IMR-90 (cell line): ENCODE measurements at regions not wholly inside any gene's neighbourhood (a gene's known extent, or its start where the extent isn't known, plus 50 kb on each side); places are given as distances from the start of the nearest gene placed in this dataset.

Experiments used
- ATAC-seq: fragments of 200-7000 bp; cut with Tn5 transposase; 2 replicates; pipeline ENCODE4 v1.9.1; 2020; ENCODE audit warnings: low read depth, mild to moderate bottlenecking, moderate library complexity
- BruUV-seq: library from RNA; stranded (reverse); fragments of 400-500 nt; replicated peaks from 2 replicates; lab custom pipeline; 2021; lab: Mats Ljungman, UMichigan
- CTCF ChIA-PET: fragments of 300-600 bp; formaldehyde crosslinking; extraction: SDS; loops from one replicate; lab custom pipeline; 2021; ENCODE audit warnings: antibody characterized with exemption; lab: Yijun Ruan, JAX
- POLR2A ChIA-PET: fragments of 300-600 bp; sonication (Branson Sonifier 250); formaldehyde crosslinking; loops from one replicate; lab custom pipeline; 2022; ENCODE audit warnings: antibody characterized with exemption; ENCODE audit not compliant: unreplicated experiment; lab: Charles Lee
- DNase-seq: peaks from one replicate; pipeline ENCODE4 v3.0.0; 2013
- H2AFZ ChIP-seq: replicated peaks from 2 replicates; pipeline ENCODE3; 2013; ENCODE audit warnings: low read length, mild to moderate bottlenecking; ENCODE audit not compliant: poor library complexity
- H2AK5ac ChIP-seq: 2 replicates; pipeline ENCODE4 v1.6.1; 2013; ENCODE audit warnings: low read depth, low read length, inconsistent platforms
- H2AK9ac ChIP-seq: replicated peaks from 2 replicates; pipeline ENCODE3; 2013; ENCODE audit warnings: mild to moderate bottlenecking, low read depth, low read length, moderate library complexity; ENCODE audit not compliant: poor library complexity
- H2BK120ac ChIP-seq: 2 replicates; pipeline ENCODE4 v1.6.1; 2013; ENCODE audit warnings: low read depth, low read length, inconsistent platforms
- H2BK15ac ChIP-seq: 3 replicates; pipeline ENCODE4 v1.6.1; 2013; ENCODE audit warnings: low read depth, low read length, inconsistent platforms
- H2BK20ac ChIP-seq: 2 replicates; pipeline ENCODE4 v1.6.1; 2013; ENCODE audit warnings: low read depth, mild to moderate bottlenecking, inconsistent platforms, low read length, moderate library complexity
- H2BK5ac ChIP-seq: 2 replicates; pipeline ENCODE4 v1.6.1; 2013; ENCODE audit warnings: mild to moderate bottlenecking, low read depth, low read length, inconsistent platforms; ENCODE audit not compliant: poor library complexity, severe bottlenecking
- H3K14ac ChIP-seq: replicated peaks from 2 replicates; pipeline ENCODE4 v1.6.1; 2013; ENCODE audit warnings: low read depth, low read length, inconsistent platforms
- H3K18ac ChIP-seq: 2 replicates; pipeline ENCODE4 v1.6.1; 2013; ENCODE audit warnings: low read depth, low read length, control low read depth
- H3K23ac ChIP-seq: 2 replicates; pipeline ENCODE4 v1.6.1; 2013; ENCODE audit warnings: low read depth, low read length, inconsistent platforms
- H3K27ac ChIP-seq: 2 replicates; pipeline ENCODE4 v1.5.1; 2013; ENCODE audit warnings: mild to moderate bottlenecking, control low read depth, low read length; ENCODE audit not compliant: insufficient read depth
- H3K27me3 ChIP-seq: 2 replicates; pipeline ENCODE4 v1.6.1; 2013; ENCODE audit warnings: low read length; ENCODE audit not compliant: control insufficient read depth, insufficient read depth
- H3K36me3 ChIP-seq: 2 replicates; pipeline ENCODE4 v1.6.1; 2013; ENCODE audit warnings: low read length, mixed read lengths; ENCODE audit not compliant: control insufficient read depth, insufficient read depth
- H3K4ac ChIP-seq: 2 replicates; pipeline ENCODE4 v1.6.1; 2013; ENCODE audit warnings: low read depth, low read length, inconsistent platforms
- H3K4me1 ChIP-seq: 2 replicates; pipeline ENCODE4 v1.6.1; 2013; ENCODE audit warnings: low read length, mixed read lengths; ENCODE audit not compliant: control insufficient read depth, insufficient read depth
- H3K4me2 ChIP-seq: 2 replicates; pipeline ENCODE4 v1.6.1; 2013; ENCODE audit warnings: low read depth, mild to moderate bottlenecking, control low read depth, low read length, moderate library complexity
- H3K4me3 ChIP-seq: 2 replicates; pipeline ENCODE4 v1.5.1; 2013; ENCODE audit warnings: low read depth, mild to moderate bottlenecking, control low read depth, low read length, moderate library complexity; ENCODE audit not compliant: insufficient read depth
- H3K56ac ChIP-seq: 2 replicates; pipeline ENCODE4 v1.6.1; 2013; ENCODE audit warnings: low read length, inconsistent platforms; ENCODE audit not compliant: insufficient read depth; ENCODE audit errors: extremely low read depth
- H3K79me1 ChIP-seq, 2 experiments: 2 replicates each; pipeline ENCODE4 v1.6.1; 2013; ENCODE audit warnings: low read length in 2 of 2, inconsistent platforms in 1 of 2, low read depth in 1 of 2
- H3K9ac ChIP-seq: 2 replicates; pipeline ENCODE4 v1.6.1; 2013; ENCODE audit warnings: low read depth, low read length, control low read depth
- H3K9me1 ChIP-seq: 2 replicates; pipeline ENCODE4 v1.6.1; 2013; ENCODE audit warnings: low read length, inconsistent platforms; ENCODE audit not compliant: insufficient read depth
- H3K9me3 ChIP-seq: 2 replicates; pipeline ENCODE4 v1.6.1; 2013; ENCODE audit warnings: low read length; ENCODE audit not compliant: control insufficient read depth, insufficient read depth
- H4K20me1 ChIP-seq: 2 replicates; pipeline ENCODE4 v1.6.1; 2013; ENCODE audit warnings: low read length, inconsistent platforms; ENCODE audit not compliant: insufficient read depth
- H4K5ac ChIP-seq: 2 replicates; pipeline ENCODE4 v1.6.1; 2013; ENCODE audit warnings: mild to moderate bottlenecking, low read depth, low read length, control low read depth
- H4K8ac ChIP-seq, 2 experiments: 2 replicates each; pipeline ENCODE4 v1.6.1; 2013; ENCODE audit warnings: low read depth in 2 of 2, low read length in 2 of 2, control low read depth in 1 of 2, inconsistent platforms in 1 of 2
- H4K91ac ChIP-seq: 2 replicates; pipeline ENCODE4 v1.6.1; 2013; ENCODE audit warnings: low read depth, low read length, inconsistent platforms; ENCODE audit not compliant: insufficient read depth
- CEBPB ChIP-seq: IDR thresholded peaks from 2 replicates; pipeline ENCODE4 v1.6.1; 2012; ENCODE audit warnings: low read depth, low read length, improper control_type of control experiment
- CHD1 ChIP-seq: IDR thresholded peaks from 2 replicates; pipeline ENCODE4 v1.6.1; 2012; ENCODE audit warnings: low read depth, low read length, improper control_type of control experiment
- CTCF ChIP-seq: conservative IDR thresholded peaks from 2 replicates; pipeline ENCODE4 v1.5.1; 2012; ENCODE audit warnings: mild to moderate bottlenecking, low read depth, low read length, improper control_type of control experiment
- WGBS, 2 experiments: methylation state at CpG; one replicate each; pipeline versions ENCODE4 v1.1.5 to v1.1.7; 2013; ENCODE audit warnings: missing lambda C conversion rate in 2 of 2; ENCODE audit not compliant: insufficient read length in 1 of 2; ENCODE audit errors: extremely low coverage in 2 of 2; 5-methylcytosine and 5-hydroxymethylcytosine counted together
- dilution Hi-C: fragments of 300-500 bp; cut with HindIII; formaldehyde crosslinking; loops from one replicate; pipeline ENCODE4 v1.14.3; 2018; ENCODE audit warnings: low sequenced_read_pairs; ENCODE audit not compliant: unreplicated experiment
- in situ Hi-C: fragments of 300-500 bp; cut with MboI; formaldehyde crosslinking; loops from 3 replicates; pipeline ENCODE4 v1.14.3; 2019; ENCODE audit warnings: low sequenced_read_pairs, inconsistent platforms, mixed read lengths
- intact Hi-C: fragments of 100-400 bp; cut with micrococcal nuclease; formaldehyde crosslinking; loops from 2 replicates; pipeline ENCODE4 v1.10.0; 2022

GRCh38 chr15:58247855-58248842, 110.0 kb downstream of the AQP9 start:
- H3K27ac ChIP-seq, result no peak overlapping the region
- CTCF ChIA-PET, result no interaction called here

More at GRCh38 chr15:58247855-58248842, 110.0 kb downstream of the AQP9 start:
- no peaks in the 10 kb centered on the region; the same call in 1 of the 2 replicates for H3K27me3 ChIP-seq
- WGBS, 2 experiments, result 45% methylated on average over 6 of the region's 20 CpGs; no CpG with 5 or more reads in 1 of the 2 experiments
- H4K8ac ChIP-seq, result no peak overlapping the region
- no peak overlapping the region for H3K9ac ChIP-seq
- H2BK120ac ChIP-seq, result no peak overlapping the region
- no peak overlapping the region for H3K4me3 ChIP-seq
- POLR2A ChIA-PET, result no interaction called here
- H3K9me1 ChIP-seq, result no peaks in the 10 kb centered on the region
- H3K36me3 ChIP-seq, result no peaks in the 10 kb centered on the region
- no peak overlapping the region for H3K56ac ChIP-seq
- H3K23ac ChIP-seq, result no peak overlapping the region; the same call in 1 of the 2 replicates
- no TSS peak for BruUV-seq
- H2AK5ac ChIP-seq, result no peak overlapping the region
- no peak overlapping the region for H4K91ac ChIP-seq
- H3K9me3 ChIP-seq, result no peaks in the 10 kb centered on the region
- ATAC-seq (peak; percentile 60), DNase-seq (peak; percentile 25)
- H2BK5ac ChIP-seq, result no peak overlapping the region
- H2BK20ac ChIP-seq, result no peak overlapping the region
- intact Hi-C loops (no loop called here), in situ Hi-C loops (loop anchor here (25.0 kb wide), 1 partner anchor 514 kb away; the partner anchor contains the start of gene MINDY2), dilution Hi-C loops (no loop called here)
- no peak overlapping the region; the same call in 1 of the 2 replicates for H3K14ac ChIP-seq
- no peak overlapping the region for H2AK9ac ChIP-seq
- H3K79me1 ChIP-seq, result no peaks in the 10 kb centered on the region
- no peak for TF ChIP-seq CHD1
- TF ChIP-seq CEBPB, result peak; percentile 80
- no peak for TF ChIP-seq CTCF
- H3K18ac ChIP-seq, result no peak overlapping the region
- peak overlapping the region; percentile 36 for H2AFZ ChIP-seq
- no peak overlapping the region for H2BK15ac ChIP-seq
- no peaks in the 10 kb centered on the region for H4K20me1 ChIP-seq
- H3K4me1 ChIP-seq, result no peaks in the 10 kb centered on the region
- H3K4ac ChIP-seq, result peak overlapping the region; percentile 16; the same call in 1 of the 2 replicates
- no peak overlapping the region for H4K5ac ChIP-seq
- no peak overlapping the region for H3K4me2 ChIP-seq
